Loucy (cell line): ENCODE measurements at regions not wholly inside any gene's neighbourhood (a gene's known extent, or its start where the extent isn't known, plus 50 kb on each side); places are given as distances from the start of the nearest gene placed in this dataset.

Experiments used
- EZH2phosphoT487 ChIP-seq: fragments of 200-600 bp; IDR thresholded peaks from 2 replicates; pipeline ENCODE4 v1.6.1; 2018; ENCODE audit warnings: antibody characterized with exemption, mild to moderate bottlenecking, moderate library complexity, borderline replicate concordance
- TF ChIP-seq, protein P1 (sequence below): fragments of 200-600 bp; sonication (generic); conservative IDR thresholded peaks from 2 replicates; pipeline ENCODE4 v1.5.1; 2014; ENCODE audit warnings: mild to moderate bottlenecking, antibody characterized with exemption, low read length

DNA sequence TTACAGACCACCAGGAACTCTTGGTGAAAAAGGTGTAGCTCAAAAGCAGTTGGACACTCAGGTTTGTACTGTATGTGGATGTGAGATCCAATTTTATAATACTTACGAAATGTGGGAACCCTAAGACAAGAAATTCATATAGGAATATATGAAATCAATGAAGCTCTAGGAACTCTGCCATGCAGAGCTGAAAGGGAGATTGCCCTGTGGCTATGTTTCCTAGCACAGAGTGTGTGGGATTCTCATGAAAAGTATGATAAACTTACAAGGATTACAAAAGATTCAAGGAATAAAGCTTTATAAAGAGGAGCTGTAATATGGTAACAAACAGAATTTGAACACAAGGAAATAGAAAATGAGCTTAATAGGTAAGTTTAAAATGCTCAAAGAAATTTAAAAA lies 205.7 kb upstream of the FAM83B start:
- TF ChIP-seq, protein P1, sequence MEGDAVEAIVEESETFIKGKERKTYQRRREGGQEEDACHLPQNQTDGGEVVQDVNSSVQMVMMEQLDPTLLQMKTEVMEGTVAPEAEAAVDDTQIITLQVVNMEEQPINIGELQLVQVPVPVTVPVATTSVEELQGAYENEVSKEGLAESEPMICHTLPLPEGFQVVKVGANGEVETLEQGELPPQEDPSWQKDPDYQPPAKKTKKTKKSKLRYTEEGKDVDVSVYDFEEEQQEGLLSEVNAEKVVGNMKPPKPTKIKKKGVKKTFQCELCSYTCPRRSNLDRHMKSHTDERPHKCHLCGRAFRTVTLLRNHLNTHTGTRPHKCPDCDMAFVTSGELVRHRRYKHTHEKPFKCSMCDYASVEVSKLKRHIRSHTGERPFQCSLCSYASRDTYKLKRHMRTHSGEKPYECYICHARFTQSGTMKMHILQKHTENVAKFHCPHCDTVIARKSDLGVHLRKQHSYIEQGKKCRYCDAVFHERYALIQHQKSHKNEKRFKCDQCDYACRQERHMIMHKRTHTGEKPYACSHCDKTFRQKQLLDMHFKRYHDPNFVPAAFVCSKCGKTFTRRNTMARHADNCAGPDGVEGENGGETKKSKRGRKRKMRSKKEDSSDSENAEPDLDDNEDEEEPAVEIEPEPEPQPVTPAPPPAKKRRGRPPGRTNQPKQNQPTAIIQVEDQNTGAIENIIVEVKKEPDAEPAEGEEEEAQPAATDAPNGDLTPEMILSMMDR, result no peak
- no peak for TF ChIP-seq EZH2phosphoT487
